K562 (cell line): ENCODE measurements at regions not wholly inside any gene's neighbourhood (a gene's known extent, or its start where the extent isn't known, plus 50 kb on each side); places are given as distances from the start of the nearest gene placed in this dataset.
A peak's percentile ranks its signal among the peaks of the same experiment; 100 is the strongest.

ENCODE experiments used
- CHD2 ChIP-seq: IDR thresholded peaks from 2 replicates; pipeline ENCODE4 v1.6.1; 2011; ENCODE audit warnings: low read depth, low read length
- JUNB ChIP-seq: fragments of 450-650 bp; formaldehyde crosslinking; conservative IDR thresholded peaks from 2 replicates; pipeline ENCODE4 v1.4.0; 2020; ENCODE audit warnings: mild to moderate bottlenecking
- KLF1 ChIP-seq: fragments of 450-650 bp; IDR thresholded peaks from 2 replicates; pipeline ENCODE4 v1.6.1; 2016; ENCODE audit warnings: missing genetic modification characterization, missing compliant biosample characterization
- KLF13 ChIP-seq: fragments of 450-650 bp; IDR thresholded peaks from 2 replicates; pipeline ENCODE4 v1.6.1; 2016; ENCODE audit warnings: missing genetic modification characterization, low read depth, mild to moderate bottlenecking, missing compliant biosample characterization, moderate library complexity, borderline replicate concordance
- MAFK ChIP-seq: IDR thresholded peaks from 2 replicates; pipeline ENCODE4 v1.6.1; 2011; ENCODE audit warnings: low read length, improper control_type of control experiment
- MYBL2 ChIP-seq, 2 experiments: fragments of 450-650 bp in 1 of 2; sonication (generic) in 1 of 2; formaldehyde crosslinking in 1 of 2; IDR thresholded peaks; 2 replicates each; pipeline versions ENCODE4 v1.6.1 to v1.8.1; 2017 to 2022; ENCODE audit warnings: borderline replicate concordance in 1 of 2, inconsistent platforms in 1 of 2, low read depth in 1 of 2, mild to moderate bottlenecking in 1 of 2, missing genetic modification reagents in 1 of 2, moderate library complexity in 1 of 2
- NR2C1 ChIP-seq, 2 experiments: fragments of 450-650 bp; IDR thresholded peaks; 2 replicates each; pipeline ENCODE4 v1.6.1; 2017; ENCODE audit warnings: mild to moderate bottlenecking in 2 of 2, antibody characterized with exemption in 1 of 2, inconsistent platforms in 1 of 2, missing compliant biosample characterization in 1 of 2, missing genetic modification characterization in 1 of 2
- PHF8 ChIP-seq: fragments of 200-600 bp; sonication (generic); IDR thresholded peaks from 2 replicates; pipeline ENCODE4 v1.6.1; 2012; ENCODE audit warnings: mixed run types, mild to moderate bottlenecking, inconsistent platforms, low read length, moderate library complexity, borderline replicate concordance
- POLR2B ChIP-seq: fragments of 450-650 bp; IDR thresholded peaks from 2 replicates; pipeline ENCODE4 v1.6.1; 2018; ENCODE audit warnings: low read depth; ENCODE audit not compliant: partially characterized antibody
- PTTG1 ChIP-seq: fragments of 450-650 bp; IDR thresholded peaks from 2 replicates; pipeline ENCODE4 v1.6.1; 2016; ENCODE audit warnings: low read depth, mild to moderate bottlenecking, missing genetic modification characterization, missing compliant biosample characterization
- PYGO2 ChIP-seq: fragments of 450-650 bp; IDR thresholded peaks from 2 replicates; pipeline ENCODE4 v1.6.1; 2016; ENCODE audit warnings: mild to moderate bottlenecking, missing genetic modification characterization, moderate library complexity, missing compliant biosample characterization
- RB1 ChIP-seq: fragments of 450-650 bp; IDR thresholded peaks from 2 replicates; pipeline ENCODE4 v1.6.1; 2017; ENCODE audit warnings: low read depth, mild to moderate bottlenecking
- RFX7 ChIP-seq: fragments of 250-450 bp; sonication (Bioruptor Pico); IDR thresholded peaks from 2 replicates; pipeline ENCODE4 v1.5.1; 2021; ENCODE audit warnings: mild to moderate bottlenecking
- ZBED1 ChIP-seq: IDR thresholded peaks from 2 replicates; pipeline ENCODE4 v1.6.1; 2014
- ZFP1 ChIP-seq: fragments of 450-650 bp; formaldehyde crosslinking; IDR thresholded peaks from 2 replicates; pipeline ENCODE4 v1.4.0; 2020; ENCODE audit warnings: mild to moderate bottlenecking, mixed read lengths
- ZNF445 ChIP-seq: fragments of 250-450 bp; sonication (Bioruptor Pico); IDR thresholded peaks from 2 replicates; pipeline ENCODE4 v1.4.0; 2020; ENCODE audit warnings: low read depth, mild to moderate bottlenecking, moderate library complexity
- ZNF668 ChIP-seq: fragments of 250-450 bp; sonication (Bioruptor Pico); IDR thresholded peaks from 2 replicates; pipeline ENCODE4 v1.8.0; 2022; ENCODE audit warnings: mild to moderate bottlenecking, inconsistent platforms
- TF ChIP-seq, protein P1 (sequence below), 2 experiments: IDR thresholded peaks; 2 replicates each; pipeline ENCODE4 v1.6.1; 2011; ENCODE audit warnings: borderline replicate concordance in 1 of 2, control low read depth in 1 of 2, low read depth in 1 of 2, low read length in 1 of 2, mild to moderate bottlenecking in 1 of 2, mixed read lengths in 1 of 2, moderate library complexity in 1 of 2; ENCODE audit not compliant: insufficient read depth in 1 of 2, insufficient read length in 1 of 2, poor library complexity in 1 of 2, severe bottlenecking in 1 of 2; ENCODE audit errors: extremely low read depth in 1 of 2
- TF ChIP-seq, protein P2 (sequence below): fragments of 450-650 bp; formaldehyde crosslinking; IDR thresholded peaks from 2 replicates; pipeline ENCODE4 v1.4.0; 2022; ENCODE audit warnings: mild to moderate bottlenecking, moderate library complexity
- TF ChIP-seq, protein P3 (sequence below), 2 experiments: fragments of 450-650 bp in 1 of 2; IDR thresholded peaks; 2 replicates each; pipeline ENCODE4 v1.6.1; 2011 to 2017; ENCODE audit warnings: low read depth in 2 of 2, antibody characterized with exemption in 1 of 2, borderline replicate concordance in 1 of 2, low read length in 1 of 2, mild to moderate bottlenecking in 1 of 2, mixed read lengths in 1 of 2; ENCODE audit not compliant: control insufficient read depth in 1 of 2
- TF ChIP-seq, protein P4 (sequence below): fragments of 250-450 bp; sonication (Bioruptor Pico); IDR thresholded peaks from 2 replicates; pipeline ENCODE4 v1.8.0; 2021; ENCODE audit warnings: mild to moderate bottlenecking, moderate library complexity
- TF ChIP-seq, protein P5 (sequence below): fragments of 450-650 bp; IDR thresholded peaks from 2 replicates; pipeline ENCODE4 v1.6.1; 2016; ENCODE audit warnings: low read depth, mild to moderate bottlenecking, moderate library complexity

DNA sequence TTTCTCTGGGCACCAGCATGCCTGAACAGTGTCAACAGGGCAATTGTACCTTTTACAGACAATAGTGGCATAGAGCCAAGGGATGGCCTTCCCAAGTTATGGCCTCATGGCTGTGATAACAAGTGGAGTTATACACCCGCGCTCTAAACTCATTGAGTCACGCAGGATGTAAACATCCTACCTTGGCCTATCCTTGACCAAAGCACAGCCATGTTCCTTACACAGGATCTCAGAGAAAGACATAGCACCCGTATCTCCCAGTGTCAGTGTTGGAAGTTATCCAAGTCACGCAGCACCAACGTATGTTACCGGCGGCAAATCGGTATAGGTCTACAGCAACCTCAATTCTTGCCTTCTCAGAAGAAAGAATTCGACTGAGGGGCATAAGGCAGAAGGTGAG, 1654.9 kb upstream of the LRRTM3 start (continued):
- TF ChIP-seq, protein P1, sequence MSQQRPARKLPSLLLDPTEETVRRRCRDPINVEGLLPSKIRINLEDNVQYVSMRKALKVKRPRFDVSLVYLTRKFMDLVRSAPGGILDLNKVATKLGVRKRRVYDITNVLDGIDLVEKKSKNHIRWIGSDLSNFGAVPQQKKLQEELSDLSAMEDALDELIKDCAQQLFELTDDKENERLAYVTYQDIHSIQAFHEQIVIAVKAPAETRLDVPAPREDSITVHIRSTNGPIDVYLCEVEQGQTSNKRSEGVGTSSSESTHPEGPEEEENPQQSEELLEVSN (IDR thresholded peaks at IDR 0.05; ENCODE audit: borderline replicate concordance in 1 of 2, extremely low read depth in 1 of 2, insufficient read depth in 1 of 2, insufficient read length in 1 of 2, low read depth in 1 of 2, low read length in 1 of 2, poor library complexity in 1 of 2, severe bottlenecking in 1 of 2), result no peak
- TF ChIP-seq JUNB (CRISPR knock-in tag), result no peak
- TF ChIP-seq ZFP1, result no peak
- TF ChIP-seq ZNF668 (CRISPR knock-in tag), result no peak
- no peak for TF ChIP-seq RFX7 (CRISPR knock-in tag)
- no peak for TF ChIP-seq PHF8
- TF ChIP-seq POLR2B, result no peak
- TF ChIP-seq, protein P2, sequence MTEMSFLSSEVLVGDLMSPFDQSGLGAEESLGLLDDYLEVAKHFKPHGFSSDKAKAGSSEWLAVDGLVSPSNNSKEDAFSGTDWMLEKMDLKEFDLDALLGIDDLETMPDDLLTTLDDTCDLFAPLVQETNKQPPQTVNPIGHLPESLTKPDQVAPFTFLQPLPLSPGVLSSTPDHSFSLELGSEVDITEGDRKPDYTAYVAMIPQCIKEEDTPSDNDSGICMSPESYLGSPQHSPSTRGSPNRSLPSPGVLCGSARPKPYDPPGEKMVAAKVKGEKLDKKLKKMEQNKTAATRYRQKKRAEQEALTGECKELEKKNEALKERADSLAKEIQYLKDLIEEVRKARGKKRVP (CRISPR knock-in tag), result no peak
- TF ChIP-seq, protein P3, sequence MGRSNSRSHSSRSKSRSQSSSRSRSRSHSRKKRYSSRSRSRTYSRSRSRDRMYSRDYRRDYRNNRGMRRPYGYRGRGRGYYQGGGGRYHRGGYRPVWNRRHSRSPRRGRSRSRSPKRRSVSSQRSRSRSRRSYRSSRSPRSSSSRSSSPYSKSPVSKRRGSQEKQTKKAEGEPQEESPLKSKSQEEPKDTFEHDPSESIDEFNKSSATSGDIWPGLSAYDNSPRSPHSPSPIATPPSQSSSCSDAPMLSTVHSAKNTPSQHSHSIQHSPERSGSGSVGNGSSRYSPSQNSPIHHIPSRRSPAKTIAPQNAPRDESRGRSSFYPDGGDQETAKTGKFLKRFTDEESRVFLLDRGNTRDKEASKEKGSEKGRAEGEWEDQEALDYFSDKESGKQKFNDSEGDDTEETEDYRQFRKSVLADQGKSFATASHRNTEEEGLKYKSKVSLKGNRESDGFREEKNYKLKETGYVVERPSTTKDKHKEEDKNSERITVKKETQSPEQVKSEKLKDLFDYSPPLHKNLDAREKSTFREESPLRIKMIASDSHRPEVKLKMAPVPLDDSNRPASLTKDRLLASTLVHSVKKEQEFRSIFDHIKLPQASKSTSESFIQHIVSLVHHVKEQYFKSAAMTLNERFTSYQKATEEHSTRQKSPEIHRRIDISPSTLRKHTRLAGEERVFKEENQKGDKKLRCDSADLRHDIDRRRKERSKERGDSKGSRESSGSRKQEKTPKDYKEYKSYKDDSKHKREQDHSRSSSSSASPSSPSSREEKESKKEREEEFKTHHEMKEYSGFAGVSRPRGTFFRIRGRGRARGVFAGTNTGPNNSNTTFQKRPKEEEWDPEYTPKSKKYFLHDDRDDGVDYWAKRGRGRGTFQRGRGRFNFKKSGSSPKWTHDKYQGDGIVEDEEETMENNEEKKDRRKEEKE (IDR thresholded peaks at IDR 0.05; ENCODE audit: borderline replicate concordance in 1 of 2, control insufficient read depth in 1 of 2, low read depth in 2 of 2, low read length in 1 of 2), result no peak
- TF ChIP-seq CHD2, result no peak
- no peak for TF ChIP-seq ZBED1
- TF ChIP-seq PTTG1, result peak; percentile 55; the same call in 1 of the 2 replicates
- TF ChIP-seq NR2C1 (IDR thresholded peaks at IDR 0.05), result no peak
- TF ChIP-seq NR2C1 (tag; IDR thresholded peaks at IDR 0.05), result peak; percentile 78
- TF ChIP-seq, protein P4, sequence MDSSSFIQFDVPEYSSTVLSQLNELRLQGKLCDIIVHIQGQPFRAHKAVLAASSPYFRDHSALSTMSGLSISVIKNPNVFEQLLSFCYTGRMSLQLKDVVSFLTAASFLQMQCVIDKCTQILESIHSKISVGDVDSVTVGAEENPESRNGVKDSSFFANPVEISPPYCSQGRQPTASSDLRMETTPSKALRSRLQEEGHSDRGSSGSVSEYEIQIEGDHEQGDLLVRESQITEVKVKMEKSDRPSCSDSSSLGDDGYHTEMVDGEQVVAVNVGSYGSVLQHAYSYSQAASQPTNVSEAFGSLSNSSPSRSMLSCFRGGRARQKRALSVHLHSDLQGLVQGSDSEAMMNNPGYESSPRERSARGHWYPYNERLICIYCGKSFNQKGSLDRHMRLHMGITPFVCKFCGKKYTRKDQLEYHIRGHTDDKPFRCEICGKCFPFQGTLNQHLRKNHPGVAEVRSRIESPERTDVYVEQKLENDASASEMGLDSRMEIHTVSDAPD (CRISPR knock-in tag), result no peak
- TF ChIP-seq, protein P5, sequence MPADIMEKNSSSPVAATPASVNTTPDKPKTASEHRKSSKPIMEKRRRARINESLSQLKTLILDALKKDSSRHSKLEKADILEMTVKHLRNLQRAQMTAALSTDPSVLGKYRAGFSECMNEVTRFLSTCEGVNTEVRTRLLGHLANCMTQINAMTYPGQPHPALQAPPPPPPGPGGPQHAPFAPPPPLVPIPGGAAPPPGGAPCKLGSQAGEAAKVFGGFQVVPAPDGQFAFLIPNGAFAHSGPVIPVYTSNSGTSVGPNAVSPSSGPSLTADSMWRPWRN, result no peak
- no peak for TF ChIP-seq MAFK
- no peak for TF ChIP-seq RB1
- TF ChIP-seq KLF1, result no peak
- no peak for TF ChIP-seq KLF13
- peak; percentile 81 for TF ChIP-seq PYGO2 (tag)
- 0 out of 2 replicates have a peak, but pooled peaks have one; percentile 75 for TF ChIP-seq ZNF445 (CRISPR knock-in tag)
- no peak for TF ChIP-seq MYBL2 (IDR thresholded peaks at IDR 0.05; ENCODE audit: low read depth)
- TF ChIP-seq MYBL2 (CRISPR knock-in tag; IDR thresholded peaks at IDR 0.05; ENCODE audit: borderline replicate concordance), result no peak
